BJ (cell line): ENCODE measurements at regions not wholly inside any gene's neighbourhood (a gene's known extent, or its start where the extent isn't known, plus 50 kb on each side); places are given as distances from the start of the nearest gene placed in this dataset.
"Not testable (repeated sequence)": the region's sequence is repeated elsewhere in the genome, so short reads cannot be mapped to it uniquely, and the experiment has no call there.

Experiments used
- CTCF ChIA-PET: fragments of 350-600 bp; formaldehyde crosslinking; extraction: SDS; loops from one replicate; lab custom pipeline; 2021; ENCODE audit warnings: antibody characterized with exemption, inconsistent platforms; lab: Yijun Ruan, JAX
- POLR2A ChIA-PET: fragments of 300-600 bp; sonication (Branson Sonifier 250); formaldehyde crosslinking; extraction: SDS; loops from one replicate; lab custom pipeline; 2021; ENCODE audit warnings: antibody characterized with exemption; lab: Charles Lee
- DNase-seq: peaks from one replicate; pipeline ENCODE4 v3.0.0-alpha.2; 2011; ENCODE audit warnings: low read depth
- H3K27me3 ChIP-seq: 2 replicates; pipeline ENCODE4 v1.6.0; 2011; ENCODE audit warnings: low read length; ENCODE audit not compliant: control insufficient read depth, insufficient read depth
- H3K36me3 ChIP-seq: 2 replicates; pipeline ENCODE4 v1.5.1; 2011; ENCODE audit warnings: low read length; ENCODE audit not compliant: control insufficient read depth, insufficient read depth
- H3K4me3 ChIP-seq: 2 replicates; pipeline ENCODE4 v1.5.1; 2011; ENCODE audit warnings: low read depth, mild to moderate bottlenecking, control low read depth, low read length
- CTCF ChIP-seq: IDR thresholded peaks from 2 replicates; pipeline ENCODE4 v1.5.1; 2011; ENCODE audit warnings: low read depth, mild to moderate bottlenecking, control low read depth, inconsistent platforms, low read length, moderate library complexity; ENCODE audit not compliant: insufficient read depth

GRCh38 chr7:25456467-25457171, 228.3 kb upstream of the NPVF start:
- TF ChIP-seq CTCF, result no peak
- Histone ChIP-seq H3K27me3 (no peaks in the 10 kb centered on the region), H3K4me3 (no peak overlapping the region), H3K36me3 (no peaks in the 10 kb centered on the region)
- ChIA-PET CTCF (no interaction called here), POLR2A (no interaction called here)
- no peak for DNase-seq

- H3K36me3 ChIP-seq, result no peaks in the 10 kb centered on the region
- ChIA-PET POLR2A (no interaction called here), CTCF (no interaction called here)
- TF ChIP-seq CTCF, result no peak
- no peak for DNase-seq
- H3K27me3 ChIP-seq, result no peaks in the 10 kb centered on the region
- H3K4me3 ChIP-seq, result no peak overlapping the region
Observed at GRCh38 chr7:25459057-25459456, 230.8 kb upstream of the NPVF start.

DNA sequence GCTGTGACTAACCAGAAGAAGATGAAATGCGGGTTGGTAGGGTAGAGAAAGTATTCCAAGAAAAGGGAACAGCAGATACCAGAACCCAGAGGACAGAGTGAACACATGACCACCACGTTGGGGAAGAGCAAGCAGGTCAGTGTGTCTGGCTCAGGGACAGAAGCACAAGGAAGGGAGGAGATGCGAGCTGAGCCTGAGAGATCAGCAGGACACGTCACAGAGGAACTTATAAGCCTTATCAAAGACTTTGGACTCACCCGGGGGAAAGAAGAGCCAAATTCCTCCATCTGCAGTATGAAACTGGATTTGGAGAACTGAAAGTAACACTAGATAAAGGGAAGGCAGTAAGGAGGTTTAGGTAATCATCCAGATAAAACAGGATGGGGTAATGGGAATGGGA, 232.1 kb upstream of the NPVF start:
- no peaks in the 10 kb centered on the region for H3K27me3 ChIP-seq
- ChIA-PET CTCF (no interaction called here), POLR2A (no interaction called here)
- H3K36me3 ChIP-seq, result no peaks in the 10 kb centered on the region
- DNase-seq, result no peak
- no peak for TF ChIP-seq CTCF
- H3K4me3 ChIP-seq, result no peak overlapping the region

DNA sequence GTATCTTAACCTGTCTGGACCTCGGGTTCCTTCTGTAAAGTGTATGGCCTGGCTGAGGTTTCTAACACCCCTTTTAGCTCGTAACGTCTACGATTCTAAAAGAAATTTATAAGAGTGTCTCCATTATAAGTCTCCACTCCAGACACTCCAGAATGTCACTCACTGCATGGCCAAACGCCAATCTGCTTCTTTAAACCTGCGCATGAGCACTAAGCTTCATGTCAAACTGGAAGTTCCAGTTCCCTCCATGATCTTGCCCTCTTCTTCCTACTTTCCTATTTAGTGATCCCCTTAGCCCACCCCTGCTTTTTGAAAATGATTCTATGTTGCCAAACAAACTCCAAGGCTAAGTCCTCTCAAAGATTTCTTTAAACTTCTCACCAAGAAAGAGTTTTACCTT, 241.4 kb upstream of the NPVF start:
- ChIA-PET CTCF (no interaction called here), POLR2A (no interaction called here)
- H3K36me3 ChIP-seq, result no peaks in the 10 kb centered on the region

DNA sequence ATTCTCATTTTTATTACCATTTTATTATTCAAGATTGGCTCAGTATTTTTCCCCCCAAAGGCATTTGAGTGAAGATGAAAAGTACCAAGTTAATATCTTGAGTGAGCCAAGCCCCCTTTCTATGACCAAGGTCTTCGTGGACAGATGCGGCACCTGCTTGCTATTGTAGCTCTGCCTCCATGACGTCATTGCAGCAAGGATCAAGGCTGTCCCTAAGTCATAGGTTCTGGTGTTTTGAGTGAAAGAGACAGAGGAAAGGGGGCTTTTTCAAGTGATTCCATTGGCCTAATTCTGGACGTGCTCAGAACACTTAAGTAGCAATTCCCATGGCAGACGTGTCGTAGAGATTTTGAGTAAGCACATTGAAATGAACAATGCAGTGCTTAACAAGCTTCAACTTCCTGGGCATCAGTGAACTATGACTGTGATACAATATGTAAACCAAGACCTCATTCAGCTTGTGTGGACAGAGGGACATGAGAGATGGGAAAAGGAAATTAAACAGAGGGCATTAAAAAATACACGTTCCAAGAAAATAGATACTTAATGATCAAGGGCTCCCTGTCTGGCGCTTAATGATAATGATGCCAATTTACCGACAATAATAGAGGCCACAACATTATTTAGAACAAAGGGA, 248.7 kb upstream of the NPVF start:
- CTCF ChIA-PET, result no interaction called here

More for the DNA sequence above, 241.4 kb upstream of the NPVF start:
- TF ChIP-seq CTCF, result no peak
- DNase-seq, result no peak
- Histone ChIP-seq H3K4me3 (no peak overlapping the region), H3K27me3 (no peaks in the 10 kb centered on the region)

GRCh38 chr7:25478221-25478620, 249.9 kb upstream of the NPVF start:
- H3K36me3 ChIP-seq, H3K4me3 ChIP-seq, CTCF ChIA-PET, DNase-seq, H3K27me3 ChIP-seq, POLR2A ChIA-PET: not testable (repeated sequence)

More for the DNA sequence above, 248.7 kb upstream of the NPVF start:
- TF ChIP-seq CTCF, result no peak
- Histone ChIP-seq H3K36me3 (no peaks in the 10 kb centered on the region), H3K4me3 (no peak overlapping the region), H3K27me3 (no peaks in the 10 kb centered on the region)
- POLR2A ChIA-PET, result no interaction called here
- no peak for DNase-seq
